ENCODE measurements at regions not wholly inside any gene's neighbourhood (a gene's known extent, or its start where the extent isn't known, plus 50 kb on each side); places are given as distances from the start of the nearest gene placed in this dataset.

GRCh38 chr10:117892681-117893220, 154.0 kb downstream of the RAB11FIP2 start:
- Mint-ChIP-seq H3K9me3 (peaks cover 9% of the 10 kb centered on the region), H3K27me3 (peaks cover 9 to 23% of the 10 kb centered on the region in 2 donors), H3K4me3 (no peak overlapping the region), H3K27ac (no peak overlapping the region), H3K36me3 (no peaks in the 10 kb centered on the region), H3K4me1 (ENCODE audit: low read depth in 2 of 2) (no peaks in the 10 kb centered on the region)
- DNase-seq (ENCODE audit: low spot score) = no peak
- ATAC-seq = peak in 1 of 2 donors; percentile 18

DNA sequence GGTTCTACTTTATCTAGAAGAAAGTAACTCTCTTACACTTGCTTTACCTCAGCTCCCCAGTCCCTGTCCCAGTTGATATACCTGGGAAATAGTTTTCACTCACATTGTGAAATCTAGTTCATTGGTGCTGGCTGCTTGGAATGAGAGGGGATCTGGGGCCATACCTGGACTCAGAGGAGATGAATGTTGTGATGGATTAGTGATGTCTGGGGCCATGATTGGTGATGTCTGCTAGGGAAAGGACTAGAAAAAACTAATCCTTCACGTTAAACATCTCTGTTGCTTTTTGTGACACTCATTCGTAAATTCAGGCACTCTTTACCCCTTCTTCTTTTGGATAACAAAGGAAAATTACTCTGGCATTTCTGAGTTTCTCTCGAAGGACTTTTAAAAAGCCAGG, 152.4 kb downstream of the RAB11FIP2 start:
- peaks cover 9% of the 10 kb centered on the region for H3K9me3 Mint-ChIP-seq
- H3K27me3 Mint-ChIP-seq = peaks cover 9 to 20% of the 10 kb centered on the region in 2 donors
- H3K4me1 Mint-ChIP-seq (ENCODE audit: low read depth in 2 of 2) = no peaks in the 10 kb centered on the region
- no peak overlapping the region for H3K4me3 Mint-ChIP-seq
- no peak for ATAC-seq
- no peak overlapping the region for H3K27ac Mint-ChIP-seq
- no peak for DNase-seq (ENCODE audit: low spot score)
- H3K36me3 Mint-ChIP-seq = no peaks in the 10 kb centered on the region

DNA sequence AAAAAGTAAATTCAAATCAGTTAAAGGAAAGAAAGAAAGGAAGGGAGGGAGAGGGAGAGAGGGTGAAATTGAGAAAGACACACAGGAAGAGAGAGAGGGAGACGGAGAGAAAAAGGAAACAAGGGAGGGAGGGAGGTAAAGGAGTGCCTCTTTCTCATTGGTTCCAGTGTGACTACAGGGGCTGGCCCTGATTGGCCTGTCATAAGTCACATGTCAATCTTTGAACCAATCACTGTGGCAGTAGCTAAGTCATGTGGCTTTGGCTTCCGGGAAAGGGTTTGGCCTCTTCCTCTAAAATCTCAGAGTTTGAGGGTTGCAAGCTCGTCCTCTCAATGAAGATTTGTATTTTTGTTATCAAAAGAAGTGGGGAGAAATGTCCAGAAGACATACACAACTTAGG, 150.2 kb downstream of the RAB11FIP2 start:
- DNase-seq (ENCODE audit: low spot score) (no peak), ATAC-seq (no peak)
- peaks cover 7 to 29% of the 10 kb centered on the region in 2 donors for H3K27me3 Mint-ChIP-seq
- H3K9me3 Mint-ChIP-seq = peaks cover 9% of the 10 kb centered on the region
- H3K36me3 Mint-ChIP-seq = no peaks in the 10 kb centered on the region
- no peak overlapping the region for H3K27ac Mint-ChIP-seq
- no peak overlapping the region for H3K4me3 Mint-ChIP-seq
- no peaks in the 10 kb centered on the region for H3K4me1 Mint-ChIP-seq (ENCODE audit: low read depth in 2 of 2)

DNA sequence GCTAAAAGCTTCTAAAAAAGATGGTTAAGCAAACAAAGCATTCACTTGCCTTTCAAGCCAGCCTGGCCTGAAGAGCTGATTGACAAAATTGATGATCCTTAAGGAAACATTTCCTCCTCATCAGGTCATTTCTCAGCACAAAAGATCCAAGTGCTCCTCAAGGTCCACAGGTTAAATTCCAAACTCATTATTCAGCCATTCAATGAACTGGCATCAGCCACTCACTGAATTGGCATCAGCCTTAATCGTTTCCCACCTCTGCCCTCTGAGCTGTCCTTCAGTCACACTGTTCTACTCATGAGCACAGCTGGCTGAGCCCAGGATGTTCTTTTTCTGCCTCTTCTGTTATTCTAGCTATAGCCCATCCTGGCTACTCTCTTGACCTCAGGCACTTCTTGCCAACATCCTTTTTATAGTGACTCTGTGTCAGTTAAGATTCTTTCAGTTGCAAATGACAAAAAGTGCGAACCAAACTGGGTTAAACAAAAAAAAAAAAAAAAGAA, 147.5 kb downstream of the RAB11FIP2 start:
- ATAC-seq = no peak
- H3K36me3 Mint-ChIP-seq = no peaks in the 10 kb centered on the region

GRCh38 chr10:117900280-117900679, 146.5 kb downstream of the RAB11FIP2 start:
- ATAC-seq (no peak), DNase-seq (ENCODE audit: low spot score) (no peak)
- Mint-ChIP-seq H3K4me3 (no peak overlapping the region), H3K9me3 (peaks cover 9% of the 10 kb centered on the region), H3K36me3 (no peaks in the 10 kb centered on the region), H3K4me1 (ENCODE audit: low read depth in 2 of 2) (no peaks in the 10 kb centered on the region), H3K27me3 (peaks cover 12 to 44% of the 10 kb centered on the region in 2 donors), H3K27ac (no peak overlapping the region)

More for the DNA sequence above, 147.5 kb downstream of the RAB11FIP2 start:
- Mint-ChIP-seq H3K9me3 (peaks cover 9% of the 10 kb centered on the region), H3K4me3 (no peak overlapping the region), H3K27me3 (peaks cover 7 to 35% of the 10 kb centered on the region in 2 donors), H3K27ac (no peak overlapping the region), H3K4me1 (ENCODE audit: low read depth in 2 of 2) (no peaks in the 10 kb centered on the region)
- no peak for DNase-seq (ENCODE audit: low spot score)

DNA sequence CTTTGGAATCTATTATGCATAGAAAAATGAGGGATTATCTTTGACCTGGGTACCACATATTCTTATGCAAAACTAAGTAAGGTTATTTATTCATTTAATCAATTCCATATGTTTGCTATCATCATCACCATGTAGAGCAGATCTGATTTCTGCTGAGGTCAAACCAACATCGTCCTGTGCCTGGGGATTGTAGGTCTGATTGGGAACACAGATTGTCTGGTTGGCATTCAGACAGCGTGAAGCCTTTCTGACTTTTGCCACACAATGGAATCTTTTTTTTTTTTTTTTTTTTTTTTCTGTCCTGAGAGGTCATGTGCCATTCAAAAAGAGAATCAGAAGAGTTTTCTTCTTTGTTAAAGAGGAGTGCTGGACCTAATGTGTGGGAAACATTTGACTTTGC, 142.9 kb downstream of the RAB11FIP2 start:
- Mint-ChIP-seq H3K9me3 (peaks cover 5% of the 10 kb centered on the region), H3K4me3 (no peak overlapping the region), H3K4me1 (ENCODE audit: low read depth in 2 of 2) (no peaks in the 10 kb centered on the region), H3K27me3 (peaks cover 13 to 44% of the 10 kb centered on the region in 2 donors), H3K36me3 (no peaks in the 10 kb centered on the region), H3K27ac (no peak overlapping the region)
- DNase-seq (ENCODE audit: low spot score) (no peak), ATAC-seq (no peak)

DNA sequence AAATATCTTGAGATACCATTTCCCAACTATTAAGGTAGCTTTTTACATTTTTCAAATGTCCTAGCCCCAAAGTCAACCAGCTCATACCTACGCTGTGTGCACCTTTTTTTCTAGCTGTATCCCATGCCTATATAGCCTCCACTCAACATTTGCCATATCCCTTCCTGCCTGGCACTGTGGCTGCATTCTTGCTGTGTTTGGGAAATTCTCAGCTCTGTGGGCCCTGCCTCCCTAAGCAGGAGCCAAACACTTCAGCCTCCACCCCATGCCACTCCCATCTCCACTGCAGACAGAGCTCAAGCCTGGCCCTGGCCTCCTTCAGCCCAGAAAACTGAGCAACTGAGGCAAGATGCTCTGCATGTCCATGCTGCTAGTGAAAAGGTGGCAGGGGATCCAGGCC, 141.3 kb downstream of the RAB11FIP2 start:
- ATAC-seq (no peak), DNase-seq (ENCODE audit: low spot score) (no peak)
- no peaks in the 10 kb centered on the region for H3K36me3 Mint-ChIP-seq
- H3K4me1 Mint-ChIP-seq (ENCODE audit: low read depth in 2 of 2) = no peaks in the 10 kb centered on the region
- H3K27me3 Mint-ChIP-seq = peaks cover 17 to 44% of the 10 kb centered on the region in 2 donors
- no peak overlapping the region for H3K4me3 Mint-ChIP-seq
- no peak overlapping the region for H3K27ac Mint-ChIP-seq
- H3K9me3 Mint-ChIP-seq = peaks cover 5% of the 10 kb centered on the region

- H3K9me3 Mint-ChIP-seq = peaks cover 3% of the 10 kb centered on the region
- peaks cover 25 to 56% of the 10 kb centered on the region in 2 donors for H3K27me3 Mint-ChIP-seq
- peaks cover 5% of the 10 kb centered on the region for H3K36me3 Mint-ChIP-seq
- DNase-seq (ENCODE audit: low spot score) = no peak
- H3K27ac Mint-ChIP-seq = no peak overlapping the region
- no peaks in the 10 kb centered on the region for H3K4me1 Mint-ChIP-seq (ENCODE audit: low read depth in 2 of 2)
- no peak for ATAC-seq
- H3K4me3 Mint-ChIP-seq = no peak overlapping the region
Observed at GRCh38 chr10:117911684-117912083, 135.1 kb downstream of the RAB11FIP2 start.

DNA sequence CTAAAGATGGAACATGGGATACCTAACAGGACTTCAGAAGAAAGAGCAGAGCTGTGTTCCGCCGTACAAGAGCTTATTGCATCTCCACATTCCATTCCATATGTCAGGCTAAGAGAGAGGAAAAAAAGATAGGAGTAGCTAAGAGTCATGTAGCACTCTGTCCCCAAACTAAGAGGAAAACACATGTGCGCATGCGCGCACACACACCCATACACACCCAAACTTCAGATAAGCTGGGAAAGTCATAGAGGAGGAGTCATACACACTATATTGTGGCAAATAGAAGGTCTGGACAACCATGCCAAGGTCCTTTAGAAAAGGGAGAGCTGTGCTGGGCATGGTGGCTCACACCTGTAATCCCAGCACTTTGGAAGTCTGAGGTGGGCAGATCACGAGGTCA, 132.4 kb downstream of the RAB11FIP2 start:
- H3K27me3 Mint-ChIP-seq = peaks cover 20 to 50% of the 10 kb centered on the region in 2 donors
- no peak for ATAC-seq
- peaks cover 5% of the 10 kb centered on the region for H3K36me3 Mint-ChIP-seq

GRCh38 chr10:117920956-117921355, 125.8 kb downstream of the RAB11FIP2 start:
- Mint-ChIP-seq H3K27me3 (peaks cover 5 to 13% of the 10 kb centered on the region in 2 donors), H3K4me3 (no peak overlapping the region), H3K9me3 (peaks cover 4% of the 10 kb centered on the region), H3K4me1 (ENCODE audit: low read depth in 2 of 2) (no peaks in the 10 kb centered on the region), H3K36me3 (no peaks in the 10 kb centered on the region), H3K27ac (no peak overlapping the region)
- no peak for DNase-seq (ENCODE audit: low spot score)
- ATAC-seq = peak in 1 of 2 donors; percentile 28

More for the DNA sequence above, 132.4 kb downstream of the RAB11FIP2 start:
- H3K27ac Mint-ChIP-seq = no peak overlapping the region
- no peak for DNase-seq (ENCODE audit: low spot score)
- H3K9me3 Mint-ChIP-seq = no peaks in the 10 kb centered on the region
- H3K4me3 Mint-ChIP-seq = no peak overlapping the region
- no peaks in the 10 kb centered on the region for H3K4me1 Mint-ChIP-seq (ENCODE audit: low read depth in 2 of 2)

- Mint-ChIP-seq H3K4me1 (ENCODE audit: low read depth in 2 of 2) (no peaks in the 10 kb centered on the region), H3K27me3 (peaks cover 2 to 9% of the 10 kb centered on the region in 2 donors), H3K9me3 (peaks cover 4% of the 10 kb centered on the region), H3K36me3 (no peaks in the 10 kb centered on the region), H3K4me3 (no peak overlapping the region), H3K27ac (no peak overlapping the region)
- ATAC-seq (no peak), DNase-seq (ENCODE audit: low spot score) (no peak)
Observed at GRCh38 chr10:117921421-117921820, 125.3 kb downstream of the RAB11FIP2 start.

DNA sequence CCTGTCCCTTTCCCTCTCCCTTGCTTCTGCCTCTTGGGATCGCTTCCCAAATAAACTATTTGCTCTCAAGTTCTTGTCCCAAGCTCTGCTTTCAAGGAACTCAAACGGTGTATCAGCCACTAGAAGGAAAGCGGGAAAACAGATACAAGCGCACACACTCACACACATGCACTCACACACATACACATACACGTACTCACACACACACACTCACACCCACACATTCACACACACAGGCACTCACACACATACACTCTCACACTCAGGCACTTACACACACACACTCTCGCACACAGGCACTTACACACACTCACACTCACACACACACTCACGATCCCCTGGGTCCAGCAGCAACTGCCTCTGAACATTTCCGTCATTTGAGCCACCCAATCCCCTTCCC, 121.9 kb downstream of the RAB11FIP2 start:
- DNase-seq (ENCODE audit: low spot score) = no peak
- Mint-ChIP-seq H3K9me3 (peaks cover 4% of the 10 kb centered on the region), H3K27ac (no peak overlapping the region), H3K4me1 (ENCODE audit: low read depth in 2 of 2) (no peaks in the 10 kb centered on the region), H3K36me3 (no peaks in the 10 kb centered on the region), H3K4me3 (no peak overlapping the region), H3K27me3 (peaks cover 0 to 9% of the 10 kb centered on the region in 2 donors)
- no peak for ATAC-seq

DNA sequence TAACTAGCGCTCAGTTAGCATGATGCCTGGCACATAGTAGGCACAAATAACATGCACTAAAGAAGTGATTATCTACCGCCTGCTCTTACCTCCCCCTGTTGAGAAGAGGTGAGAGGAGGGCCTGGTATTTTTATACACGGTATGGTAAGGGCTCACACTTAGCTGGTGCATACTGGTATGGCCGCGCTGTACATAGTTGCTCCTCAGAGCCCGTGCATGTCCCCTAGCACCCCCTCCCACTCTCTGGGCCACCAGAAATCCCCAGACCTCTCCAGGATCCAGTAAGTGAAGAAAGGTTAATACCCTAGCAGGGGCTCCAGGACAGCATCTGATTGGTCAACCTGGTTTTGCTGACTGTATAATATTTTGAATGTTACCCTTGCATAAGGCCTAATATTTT, 121.4 kb downstream of the RAB11FIP2 start:
- ATAC-seq (no peak), DNase-seq (ENCODE audit: low spot score) (no peak)
- peaks cover 4% of the 10 kb centered on the region for H3K9me3 Mint-ChIP-seq
- H3K36me3 Mint-ChIP-seq = no peaks in the 10 kb centered on the region
- H3K27ac Mint-ChIP-seq = no peak overlapping the region
- H3K4me3 Mint-ChIP-seq = no peak overlapping the region
- no peaks in the 10 kb centered on the region for H3K4me1 Mint-ChIP-seq (ENCODE audit: low read depth in 2 of 2)
- H3K27me3 Mint-ChIP-seq = peaks cover 0 to 9% of the 10 kb centered on the region in 2 donors

GRCh38 chr10:117926491-117926890, 120.2 kb downstream of the RAB11FIP2 start:
- ATAC-seq (no peak), DNase-seq (ENCODE audit: low spot score) (no peak)
- Mint-ChIP-seq H3K4me3 (no peak overlapping the region), H3K4me1 (ENCODE audit: low read depth in 2 of 2) (no peaks in the 10 kb centered on the region), H3K27me3 (peaks cover 0 to 9% of the 10 kb centered on the region in 2 donors), H3K27ac (no peak overlapping the region), H3K36me3 (no peaks in the 10 kb centered on the region), H3K9me3 (peaks cover 4% of the 10 kb centered on the region)

- Mint-ChIP-seq H3K27me3 (peaks cover 0 to 9% of the 10 kb centered on the region in 2 donors), H3K36me3 (no peaks in the 10 kb centered on the region), H3K9me3 (peaks cover 4% of the 10 kb centered on the region), H3K4me3 (no peak overlapping the region), H3K27ac (no peak overlapping the region), H3K4me1 (ENCODE audit: low read depth in 2 of 2) (no peaks in the 10 kb centered on the region)
- no peak for ATAC-seq
- DNase-seq (ENCODE audit: low spot score) = no peak
Observed at GRCh38 chr10:117927332-117927731, 119.4 kb downstream of the RAB11FIP2 start.

Measured in natural killer cell treated with Interleukin-12 subunit alpha and Interleukin-12 subunit beta and Interleukin-15 and Interleukin-18, amount 100 ng/mL, for 72 hours (primary cell).